Testis (tissue), 2 donors: ENCODE measurements at regions not wholly inside any gene's neighbourhood (a gene's known extent, or its start where the extent isn't known, plus 50 kb on each side); places are given as distances from the start of the nearest gene placed in this dataset.

Experiments used
- DNase-seq: peaks from one replicate; pipeline ENCODE4 v3.0.0-alpha.2; 2019
- H3K27ac ChIP-seq, 2 donors: fragments of 200-600 bp; sonication (generic); one replicate each; pipeline ENCODE4 v1.5.1; 2019
- H3K27me3 ChIP-seq: fragments of 200-600 bp; sonication (generic); one replicate; pipeline ENCODE4 v1.5.1; 2019
- H3K36me3 ChIP-seq: fragments of 200-600 bp; sonication (generic); one replicate; pipeline ENCODE4 v1.5.1; 2017; ENCODE audit warnings: low read depth; ENCODE audit errors: missing control alignments
- H3K4me1 ChIP-seq: fragments of 200-600 bp; sonication (generic); one replicate; pipeline ENCODE4 v1.5.1; 2019
- H3K4me3 ChIP-seq, 2 donors: fragments of 200-600 bp; sonication (generic); one replicate each; pipeline ENCODE4 v1.5.1; 2017 to 2019
- H3K9me3 ChIP-seq: fragments of 200-600 bp; sonication (generic); one replicate; pipeline ENCODE4 v1.5.1; 2017
- POLR2A ChIP-seq: fragments of 450-650 bp; IDR thresholded peaks from one replicate; pipeline ENCODE4 v1.6.1; 2017; ENCODE audit warnings: antibody characterized with exemption, mild to moderate bottlenecking, moderate library complexity
- WGBS, 2 donors: methylation state at CpG; one replicate each; pipeline ENCODE4 v1.1.5; 2018; 5-methylcytosine and 5-hydroxymethylcytosine counted together
- intact Hi-C: fragments of 100-400 bp; cut with DNase I; formaldehyde crosslinking; loops from one replicate; pipeline ENCODE4 v1.15.1; 2023; ENCODE audit warnings: low total_unique reads
- TF ChIP-seq, protein P1 (sequence below), 3 experiments: fragments of 450-650 bp in 2 of 3; fragments of 200-600 bp in 1 of 3; sonication (generic) in 1 of 3; IDR thresholded peaks; one replicate each; pipeline ENCODE4 v1.5.1; 2016 to 2019; ENCODE audit warnings: antibody characterized with exemption in 3 of 3, mild to moderate bottlenecking in 2 of 3, moderate library complexity in 1 of 3

DNA sequence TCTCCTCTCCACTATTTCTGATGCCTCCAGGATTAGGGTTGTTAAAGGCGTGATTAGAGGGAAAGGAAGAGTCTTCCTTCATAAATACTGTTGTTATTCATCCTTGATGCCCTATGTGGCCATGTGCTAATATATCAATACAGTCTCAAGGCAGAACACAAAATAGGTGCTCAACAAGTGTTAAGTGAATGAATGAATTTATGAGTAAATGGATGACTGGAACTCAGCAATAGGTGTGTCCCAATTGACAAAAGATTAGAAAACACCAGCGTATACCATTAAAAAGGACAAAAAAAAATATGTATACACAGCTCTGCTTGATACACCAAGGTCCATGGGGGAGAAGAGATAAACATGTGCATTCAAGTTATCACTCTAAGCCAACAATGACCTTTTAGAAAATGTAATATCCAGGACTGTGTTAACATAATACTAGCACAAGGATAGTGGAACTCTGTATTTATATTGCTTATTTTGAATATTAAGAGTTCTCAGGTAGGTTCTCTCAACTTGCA is 171.2 kb upstream of the MYLIP start:
- H3K9me3 ChIP-seq = no peaks in the 10 kb centered on the region

DNA sequence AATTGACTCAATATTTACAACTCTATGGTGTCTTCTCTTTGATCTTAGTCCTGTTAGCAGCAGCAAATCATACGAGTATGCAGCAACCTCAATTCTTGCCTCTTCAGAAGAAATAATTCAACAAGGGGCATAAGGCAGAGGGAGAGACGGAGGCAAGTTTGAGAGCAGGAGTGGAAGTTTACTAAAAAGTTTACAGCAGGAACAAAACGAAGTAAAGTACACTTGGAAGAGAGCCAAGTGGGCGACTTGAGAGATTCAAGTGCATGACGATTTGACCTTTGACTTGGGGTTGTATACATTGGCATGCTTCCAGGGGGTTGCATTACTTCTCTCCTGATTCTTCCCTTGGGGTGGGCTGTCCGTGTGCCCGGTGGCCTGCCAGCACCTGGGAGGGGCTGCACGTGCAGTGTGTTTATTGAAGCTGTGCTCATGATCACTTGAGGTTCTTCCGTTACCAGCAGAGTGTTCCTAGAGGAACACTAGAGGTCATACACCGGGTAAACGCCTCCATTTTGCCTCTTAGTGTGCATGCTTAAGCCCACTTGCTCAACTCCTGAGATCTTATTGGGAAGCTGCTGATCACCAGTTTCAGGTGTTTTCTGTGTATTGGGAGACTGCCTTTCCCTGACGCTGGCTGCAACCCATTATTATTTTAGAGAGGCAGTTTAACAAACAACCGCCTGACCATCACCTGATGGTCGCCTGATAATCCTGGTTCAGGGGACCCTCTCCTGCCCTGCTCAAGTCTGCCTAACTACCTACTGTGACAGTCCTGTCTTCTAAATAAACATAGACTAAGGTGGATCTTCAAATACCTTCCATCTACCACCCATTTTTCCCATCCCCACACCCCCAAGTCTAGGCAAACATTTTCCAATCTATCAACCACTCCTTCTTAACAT is 172.4 kb upstream of the MYLIP start:
- Histone ChIP-seq H3K4me1 (peaks cover 7% of the 10 kb centered on the region), H3K27ac (no peak overlapping the region), H3K36me3 (no peaks in the 10 kb centered on the region), H3K27me3 (no peaks in the 10 kb centered on the region), H3K4me3 (no peak overlapping the region), H3K9me3 (no peaks in the 10 kb centered on the region)
- intact Hi-C loops = no loop called here
- 65 to 67% methylated on average over 14 of the region's 14 CpGs for WGBS, 2 donors
- no peak for DNase-seq
- TF ChIP-seq POLR2A = no peak
- TF ChIP-seq, protein P1, sequence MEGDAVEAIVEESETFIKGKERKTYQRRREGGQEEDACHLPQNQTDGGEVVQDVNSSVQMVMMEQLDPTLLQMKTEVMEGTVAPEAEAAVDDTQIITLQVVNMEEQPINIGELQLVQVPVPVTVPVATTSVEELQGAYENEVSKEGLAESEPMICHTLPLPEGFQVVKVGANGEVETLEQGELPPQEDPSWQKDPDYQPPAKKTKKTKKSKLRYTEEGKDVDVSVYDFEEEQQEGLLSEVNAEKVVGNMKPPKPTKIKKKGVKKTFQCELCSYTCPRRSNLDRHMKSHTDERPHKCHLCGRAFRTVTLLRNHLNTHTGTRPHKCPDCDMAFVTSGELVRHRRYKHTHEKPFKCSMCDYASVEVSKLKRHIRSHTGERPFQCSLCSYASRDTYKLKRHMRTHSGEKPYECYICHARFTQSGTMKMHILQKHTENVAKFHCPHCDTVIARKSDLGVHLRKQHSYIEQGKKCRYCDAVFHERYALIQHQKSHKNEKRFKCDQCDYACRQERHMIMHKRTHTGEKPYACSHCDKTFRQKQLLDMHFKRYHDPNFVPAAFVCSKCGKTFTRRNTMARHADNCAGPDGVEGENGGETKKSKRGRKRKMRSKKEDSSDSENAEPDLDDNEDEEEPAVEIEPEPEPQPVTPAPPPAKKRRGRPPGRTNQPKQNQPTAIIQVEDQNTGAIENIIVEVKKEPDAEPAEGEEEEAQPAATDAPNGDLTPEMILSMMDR (IDR thresholded peaks at IDR 0.05) = no peak

More for the DNA sequence above, 171.2 kb upstream of the MYLIP start:
- Histone ChIP-seq H3K27me3 (no peaks in the 10 kb centered on the region), H3K4me1 (peaks cover 7% of the 10 kb centered on the region), H3K36me3 (no peaks in the 10 kb centered on the region), H3K4me3 (no peak overlapping the region), H3K27ac (no peak overlapping the region)
- no peak for DNase-seq
- WGBS, 2 donors = 88 to 89% methylated on average over 2 of the region's 2 CpGs
- no peak for TF ChIP-seq POLR2A
- TF ChIP-seq, protein P1 (IDR thresholded peaks at IDR 0.05) = no peak
- intact Hi-C loops = no loop called here

DNA sequence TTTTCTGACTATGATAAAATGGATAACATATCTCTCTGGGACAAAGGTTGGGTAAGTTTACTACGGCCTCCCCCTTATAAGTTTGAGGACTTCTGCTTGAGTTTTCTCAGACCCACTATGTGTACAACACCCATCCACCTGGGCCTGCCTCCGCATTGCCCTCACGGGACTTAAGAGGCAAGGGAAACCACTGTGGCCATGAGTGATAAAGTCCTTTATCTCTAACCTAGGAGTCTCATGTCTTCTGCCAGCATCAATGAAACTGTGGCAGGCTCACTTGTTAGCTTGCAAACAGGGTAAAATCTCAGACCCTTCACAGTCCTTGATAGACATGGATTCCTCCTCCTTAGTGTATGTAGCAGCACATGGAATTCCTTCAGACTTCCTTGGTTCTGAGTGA is 173.4 kb upstream of the MYLIP start:
- Histone ChIP-seq H3K27ac (no peak overlapping the region), H3K36me3 (no peaks in the 10 kb centered on the region), H3K4me3 (no peak overlapping the region), H3K27me3 (no peaks in the 10 kb centered on the region), H3K4me1 (peaks cover 7% of the 10 kb centered on the region), H3K9me3 (no peaks in the 10 kb centered on the region)
- intact Hi-C loops = no loop called here
- 85 to 93% methylated on average over 3 of the region's 3 CpGs for WGBS, 2 donors
- DNase-seq = no peak
- TF ChIP-seq POLR2A = no peak
- TF ChIP-seq, protein P1 (IDR thresholded peaks at IDR 0.05) = no peak

DNA sequence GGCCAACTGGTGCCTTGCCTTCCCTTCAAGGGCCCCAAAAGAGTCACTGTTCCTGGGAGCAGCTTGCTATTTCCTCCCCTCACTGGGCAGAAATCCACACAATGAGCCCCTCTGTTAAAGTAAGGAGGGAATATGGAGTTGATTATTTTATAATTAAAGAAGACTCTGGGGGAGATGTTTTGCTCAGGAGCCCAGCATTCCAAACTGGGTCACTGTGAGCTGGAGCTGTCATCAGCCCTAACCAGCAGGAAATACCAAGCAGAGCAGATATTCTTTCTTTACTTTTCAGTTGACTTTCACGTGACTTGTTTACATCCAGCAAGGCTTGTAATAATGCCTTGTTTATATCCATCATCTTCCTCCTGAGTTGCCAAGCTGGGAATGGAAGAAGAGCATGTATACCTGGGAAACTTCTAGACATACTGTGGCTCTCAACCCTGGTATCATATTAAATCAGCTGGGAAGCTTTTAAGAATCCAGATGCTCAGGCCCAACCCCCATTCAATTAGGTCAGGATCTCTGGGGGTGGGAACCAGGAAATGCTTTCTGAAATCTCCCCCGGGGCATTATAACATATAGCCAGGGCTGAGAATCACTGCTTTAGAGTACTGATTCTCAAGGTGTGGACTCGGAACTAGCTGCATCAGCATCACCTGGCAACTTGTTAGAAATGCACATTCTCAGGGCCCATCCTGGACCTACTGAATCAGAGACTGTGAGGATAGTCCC is 175.6 kb upstream of the MYLIP start:
- 49 to 56% methylated on average over 3 of the region's 3 CpGs for WGBS, 2 donors
- TF ChIP-seq, protein P1 (IDR thresholded peaks at IDR 0.05) = no peak
- TF ChIP-seq POLR2A = no peak
- no peak overlapping the region for H3K4me3 ChIP-seq
- H3K27ac ChIP-seq = no peak overlapping the region
- H3K27me3 ChIP-seq = no peaks in the 10 kb centered on the region
- no peaks in the 10 kb centered on the region for H3K9me3 ChIP-seq
- no peak for DNase-seq
- H3K36me3 ChIP-seq = no peaks in the 10 kb centered on the region
- peaks cover 7% of the 10 kb centered on the region for H3K4me1 ChIP-seq
- intact Hi-C loops = no loop called here
